Osteoblast (primary cell): ENCODE measurements at regions not wholly inside any gene's neighbourhood (a gene's known extent, or its start where the extent isn't known, plus 50 kb on each side); places are given as distances from the start of the nearest gene placed in this dataset.

Experiments
- DNase-seq: peaks from one replicate; pipeline ENCODE4 v3.0.0; 2011; ENCODE audit warnings: low spot score, mixed read lengths; ENCODE audit not compliant: insufficient read length; ENCODE audit errors: missing footprints
- H2AFZ ChIP-seq: 2 replicates; pipeline ENCODE4 v1.6.0; 2011; ENCODE audit warnings: mild to moderate bottlenecking, low read length
- H3K27ac ChIP-seq: 2 replicates; pipeline ENCODE4 v1.5.1; 2011; ENCODE audit warnings: mild to moderate bottlenecking, low read depth, low read length, moderate library complexity
- H3K27me3 ChIP-seq: 2 replicates; pipeline ENCODE4 v1.6.0; 2012; ENCODE audit warnings: mild to moderate bottlenecking, control low read depth, inconsistent platforms, low read length, moderate library complexity; ENCODE audit not compliant: insufficient read depth
- H3K36me3 ChIP-seq: 2 replicates; pipeline ENCODE4 v1.5.1; 2011; ENCODE audit warnings: mild to moderate bottlenecking, low read length, control low read depth, moderate library complexity; ENCODE audit not compliant: insufficient read depth
- H3K4me1 ChIP-seq: 2 replicates; pipeline ENCODE4 v1.5.1; 2011; ENCODE audit warnings: mild to moderate bottlenecking, low read length, control low read depth, moderate library complexity; ENCODE audit not compliant: insufficient read depth
- H3K4me2 ChIP-seq: 2 replicates; pipeline ENCODE4 v1.6.0; 2011; ENCODE audit warnings: mild to moderate bottlenecking, low read length; ENCODE audit not compliant: insufficient read depth
- H3K4me3 ChIP-seq: fragments of 200-600 bp; sonication (generic); 3 replicates; pipeline ENCODE4 v1.5.1; 2012; ENCODE audit warnings: mild to moderate bottlenecking, low read length, inconsistent platforms; ENCODE audit not compliant: insufficient read depth
- H3K79me2 ChIP-seq: 2 replicates; pipeline ENCODE4 v1.6.0; 2012; ENCODE audit warnings: mild to moderate bottlenecking, low read length, control low read depth, inconsistent platforms; ENCODE audit not compliant: insufficient read depth
- H3K9me3 ChIP-seq: 2 replicates; pipeline ENCODE4 v1.5.1; 2011; ENCODE audit warnings: low read depth, low read length, control low read depth
- H4K20me1 ChIP-seq: 2 replicates; pipeline ENCODE4 v1.6.0; 2012; ENCODE audit warnings: mild to moderate bottlenecking, low read length, control low read depth; ENCODE audit not compliant: insufficient read depth
- CTCF ChIP-seq: IDR thresholded peaks from 2 replicates; pipeline ENCODE4 v1.5.1; 2011; ENCODE audit warnings: mild to moderate bottlenecking, low read depth, low read length, moderate library complexity; ENCODE audit errors: extremely low read depth

GRCh38 chr10:44233561-44234482 lies 151.1 kb downstream of the CXCL12 start:
- no peak for DNase-seq
- peaks cover 14% of the 10 kb centered on the region for H3K27me3 ChIP-seq
- no peaks in the 10 kb centered on the region for H3K36me3 ChIP-seq
- no peak for TF ChIP-seq CTCF
- no peak overlapping the region for H3K27ac ChIP-seq
- H4K20me1 ChIP-seq: no peaks in the 10 kb centered on the region
- H3K4me2 ChIP-seq: no peak overlapping the region
- no peaks in the 10 kb centered on the region for H3K9me3 ChIP-seq
- H2AFZ ChIP-seq: no peak overlapping the region
- H3K79me2 ChIP-seq: no peaks in the 10 kb centered on the region
- H3K4me1 ChIP-seq: no peaks in the 10 kb centered on the region
- H3K4me3 ChIP-seq: no peak overlapping the region

GRCh38 chr10:44217274-44217820 lies 167.6 kb downstream of the CXCL12 start:
- H2AFZ ChIP-seq: no peak overlapping the region
- DNase-seq: no peak
- no peak overlapping the region for H3K4me2 ChIP-seq
- H3K4me3 ChIP-seq: no peak overlapping the region
- H3K27me3 ChIP-seq: peaks cover 19% of the 10 kb centered on the region
- no peaks in the 10 kb centered on the region for H3K4me1 ChIP-seq
- no peak for TF ChIP-seq CTCF
- H3K9me3 ChIP-seq: no peaks in the 10 kb centered on the region
- H3K27ac ChIP-seq: no peak overlapping the region
- no peaks in the 10 kb centered on the region for H3K36me3 ChIP-seq
- no peaks in the 10 kb centered on the region for H3K79me2 ChIP-seq
- H4K20me1 ChIP-seq: no peaks in the 10 kb centered on the region

GRCh38 chr10:44216073-44216472 lies 168.8 kb downstream of the CXCL12 start:
- no peak for DNase-seq
- peaks cover 18% of the 10 kb centered on the region for H3K27me3 ChIP-seq
- no peak overlapping the region for H3K27ac ChIP-seq
- H3K4me1 ChIP-seq: no peaks in the 10 kb centered on the region
- no peaks in the 10 kb centered on the region for H3K36me3 ChIP-seq
- H3K4me3 ChIP-seq: no peak overlapping the region
- no peaks in the 10 kb centered on the region for H4K20me1 ChIP-seq
- H2AFZ ChIP-seq: no peak overlapping the region
- H3K79me2 ChIP-seq: no peaks in the 10 kb centered on the region
- no peaks in the 10 kb centered on the region for H3K9me3 ChIP-seq
- no peak overlapping the region for H3K4me2 ChIP-seq
- TF ChIP-seq CTCF: no peak

- no peak for TF ChIP-seq CTCF
- no peak overlapping the region for H3K27ac ChIP-seq
- no peak for DNase-seq
- no peak overlapping the region for H3K4me3 ChIP-seq
- no peaks in the 10 kb centered on the region for H3K4me1 ChIP-seq
- no peaks in the 10 kb centered on the region for H3K36me3 ChIP-seq
- no peaks in the 10 kb centered on the region for H3K79me2 ChIP-seq
- H3K9me3 ChIP-seq: no peaks in the 10 kb centered on the region
- H3K4me2 ChIP-seq: no peak overlapping the region
- H2AFZ ChIP-seq: no peak overlapping the region
- no peaks in the 10 kb centered on the region for H4K20me1 ChIP-seq
- H3K27me3 ChIP-seq: peaks cover 33% of the 10 kb centered on the region
Observed at GRCh38 chr10:44209811-44210210, 175.1 kb downstream of the CXCL12 start.
